Psoas muscle (tissue), 7 donors: ENCODE measurements at regions not wholly inside any gene's neighbourhood (a gene's known extent, or its start where the extent isn't known, plus 50 kb on each side); places are given as distances from the start of the nearest gene placed in this dataset.

Source experiments
- ATAC-seq, 4 donors: fragments of 200-7000 bp; cut with Tn5 transposase; one replicate each; pipeline ENCODE4 v1.9.1; 2020; ENCODE audit warnings: moderate library complexity in 3 of 4, mild to moderate bottlenecking in 2 of 4
- DNase-seq, 2 donors: peaks; one replicate each; pipeline ENCODE4 v3.0.0-alpha.2; 2020
- H3K27ac ChIP-seq: fragments of 200-600 bp; one replicate; pipeline ENCODE4 v1.8.0; 2022
- H3K27me3 ChIP-seq, 3 donors: fragments of 200-600 bp in 1 of 3; one replicate each; pipeline versions ENCODE4 v1.6.1 to v1.8.0; 2013 to 2022; ENCODE audit warnings: low read length in 2 of 3, mild to moderate bottlenecking in 2 of 3, moderate library complexity in 1 of 3; ENCODE audit not compliant: insufficient read depth in 3 of 3
- H3K36me3 ChIP-seq, 2 donors: fragments of 200-600 bp in 1 of 2; one replicate each; pipeline versions ENCODE4 v1.6.1 to v1.8.0; 2013 to 2022; ENCODE audit warnings: low read depth in 1 of 2, mild to moderate bottlenecking in 1 of 2, moderate library complexity in 1 of 2; ENCODE audit not compliant: insufficient read depth in 1 of 2
- H3K4me1 ChIP-seq: fragments of 200-600 bp; one replicate; pipeline ENCODE4 v1.8.0; 2022
- H3K4me3 ChIP-seq: fragments of 200-600 bp; one replicate; pipeline ENCODE4 v1.8.0; 2022; ENCODE audit warnings: mild to moderate bottlenecking
- H3K9me3 ChIP-seq: fragments of 200-600 bp; one replicate; pipeline ENCODE4 v1.8.0; 2022
- WGBS, 3 donors: extraction: QIAGEN DNeasy Blood & Tissue Kit; methylation state at CpG; one replicate each; pipeline versions ENCODE4 v1.1.6 to v1.1.7; 2013; 5-methylcytosine and 5-hydroxymethylcytosine counted together
- intact Hi-C, 2 donors: fragments of 100-400 bp; cut with DNase I; formaldehyde crosslinking; loops; one replicate each; pipeline versions ENCODE4 v1.11.0 to v1.14.2; 2022
- TF ChIP-seq, protein P1 (sequence below): fragments of 200-600 bp; IDR thresholded peaks from one replicate; pipeline ENCODE4 v1.8.0; 2022; ENCODE audit warnings: antibody characterized with exemption
- donor health status: healthy with polysubstance abuse.
- donor health status: DM: no; HTN: no; CAD: no; lungs with moderate emphysema.
- donor health status: Bipolar disorder and iron deficiency.
- donor health status: healthy.
- donor health status: DM: yes; HTN: yes; CAD: no.
- donor health status: DM: no; HTN: no; CAD: no.
- donor health status: DM: yes; HTN: yes; CAD: no.

DNA sequence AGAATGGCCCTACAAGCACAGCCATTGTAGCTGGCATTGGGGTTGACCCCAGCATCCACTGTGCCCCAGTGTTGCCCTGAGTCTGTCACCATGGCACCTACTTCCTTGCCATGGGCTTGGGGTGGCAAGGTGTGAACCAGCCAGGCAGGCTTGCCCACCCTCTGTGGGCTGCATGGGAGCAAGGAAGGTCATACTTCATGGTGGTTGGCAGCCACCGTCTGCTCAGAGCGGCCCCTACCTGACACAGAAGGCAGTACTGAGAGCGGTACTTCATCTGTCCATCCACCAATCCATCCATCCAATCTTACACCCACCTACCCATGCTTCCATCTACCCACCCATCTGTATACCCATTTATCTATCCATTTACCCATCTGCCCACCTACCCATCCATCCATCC lies 160.1 kb downstream of the KIF26A start:
- intact Hi-C loops, result no loop called here
- no peak overlapping the region for H3K4me3 ChIP-seq
- H3K27ac ChIP-seq, result no peak overlapping the region
- no peaks in the 10 kb centered on the region for H3K36me3 ChIP-seq
- H3K4me1 ChIP-seq, result no peaks in the 10 kb centered on the region
- peak in 1 of 2 donors; percentile 1 for DNase-seq
- 91 to 100% (median 97%) methylated on average over 1 to 3 of the region's 3 CpGs for WGBS, 3 donors
- TF ChIP-seq, protein P1, sequence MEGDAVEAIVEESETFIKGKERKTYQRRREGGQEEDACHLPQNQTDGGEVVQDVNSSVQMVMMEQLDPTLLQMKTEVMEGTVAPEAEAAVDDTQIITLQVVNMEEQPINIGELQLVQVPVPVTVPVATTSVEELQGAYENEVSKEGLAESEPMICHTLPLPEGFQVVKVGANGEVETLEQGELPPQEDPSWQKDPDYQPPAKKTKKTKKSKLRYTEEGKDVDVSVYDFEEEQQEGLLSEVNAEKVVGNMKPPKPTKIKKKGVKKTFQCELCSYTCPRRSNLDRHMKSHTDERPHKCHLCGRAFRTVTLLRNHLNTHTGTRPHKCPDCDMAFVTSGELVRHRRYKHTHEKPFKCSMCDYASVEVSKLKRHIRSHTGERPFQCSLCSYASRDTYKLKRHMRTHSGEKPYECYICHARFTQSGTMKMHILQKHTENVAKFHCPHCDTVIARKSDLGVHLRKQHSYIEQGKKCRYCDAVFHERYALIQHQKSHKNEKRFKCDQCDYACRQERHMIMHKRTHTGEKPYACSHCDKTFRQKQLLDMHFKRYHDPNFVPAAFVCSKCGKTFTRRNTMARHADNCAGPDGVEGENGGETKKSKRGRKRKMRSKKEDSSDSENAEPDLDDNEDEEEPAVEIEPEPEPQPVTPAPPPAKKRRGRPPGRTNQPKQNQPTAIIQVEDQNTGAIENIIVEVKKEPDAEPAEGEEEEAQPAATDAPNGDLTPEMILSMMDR, result no peak
- peaks cover 0 to 27% (median 9%) of the 10 kb centered on the region in 3 donors for H3K27me3 ChIP-seq
- ATAC-seq, result no peak
- H3K9me3 ChIP-seq, result no peaks in the 10 kb centered on the region

DNA sequence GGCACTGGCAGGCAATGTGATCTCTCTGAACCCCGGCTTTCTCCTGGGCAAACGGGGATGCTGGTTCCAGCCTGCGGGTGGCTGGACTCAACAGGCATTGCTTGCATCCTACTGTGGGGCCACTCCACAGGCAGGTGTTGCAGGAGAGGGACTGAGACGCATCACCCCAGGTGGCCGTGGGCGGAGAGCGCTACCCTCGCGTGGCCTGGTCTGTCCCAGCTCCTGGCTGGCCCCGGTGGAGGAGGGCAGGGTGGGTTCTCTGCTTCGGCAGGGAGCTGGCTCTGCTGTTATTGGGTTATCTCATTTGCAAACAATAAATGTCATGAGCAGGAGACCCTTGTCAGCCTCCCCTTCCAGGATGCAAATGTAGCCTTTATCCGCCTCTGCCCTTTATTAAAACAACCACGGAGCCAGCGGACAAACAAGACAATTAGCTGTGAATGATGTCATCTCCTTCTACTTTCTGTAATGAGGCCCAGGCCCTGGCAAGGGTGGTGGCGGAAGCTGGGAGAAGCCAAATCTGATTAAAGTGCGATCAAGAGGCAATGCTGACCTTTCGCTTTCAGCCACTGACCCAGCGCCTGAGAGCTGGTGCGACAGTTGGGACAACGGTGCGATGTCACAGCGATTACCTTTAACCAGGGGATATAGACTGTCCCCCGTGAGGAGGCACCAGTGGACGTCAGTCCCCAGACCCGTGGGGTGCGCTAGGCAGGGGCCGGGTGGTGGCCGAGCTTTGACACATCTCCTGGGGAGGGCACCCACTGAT lies 161.8 kb downstream of the KIF26A start:
- no peak overlapping the region for H3K4me3 ChIP-seq
- no peak overlapping the region for H3K27ac ChIP-seq
- 57 to 66% (median 63%) methylated on average over 28 of the region's 28 CpGs for WGBS, 3 donors
- DNase-seq (peak in 1 of 2 donors; percentile 60), ATAC-seq (no peak)
- intact Hi-C loops, result no loop called here
- H3K4me1 ChIP-seq, result no peaks in the 10 kb centered on the region
- peaks cover 0 to 21% (median 0%) of the 10 kb centered on the region in 3 donors for H3K27me3 ChIP-seq
- no peaks in the 10 kb centered on the region for H3K36me3 ChIP-seq
- H3K9me3 ChIP-seq, result no peaks in the 10 kb centered on the region
- TF ChIP-seq, protein P1, result no peak

DNA sequence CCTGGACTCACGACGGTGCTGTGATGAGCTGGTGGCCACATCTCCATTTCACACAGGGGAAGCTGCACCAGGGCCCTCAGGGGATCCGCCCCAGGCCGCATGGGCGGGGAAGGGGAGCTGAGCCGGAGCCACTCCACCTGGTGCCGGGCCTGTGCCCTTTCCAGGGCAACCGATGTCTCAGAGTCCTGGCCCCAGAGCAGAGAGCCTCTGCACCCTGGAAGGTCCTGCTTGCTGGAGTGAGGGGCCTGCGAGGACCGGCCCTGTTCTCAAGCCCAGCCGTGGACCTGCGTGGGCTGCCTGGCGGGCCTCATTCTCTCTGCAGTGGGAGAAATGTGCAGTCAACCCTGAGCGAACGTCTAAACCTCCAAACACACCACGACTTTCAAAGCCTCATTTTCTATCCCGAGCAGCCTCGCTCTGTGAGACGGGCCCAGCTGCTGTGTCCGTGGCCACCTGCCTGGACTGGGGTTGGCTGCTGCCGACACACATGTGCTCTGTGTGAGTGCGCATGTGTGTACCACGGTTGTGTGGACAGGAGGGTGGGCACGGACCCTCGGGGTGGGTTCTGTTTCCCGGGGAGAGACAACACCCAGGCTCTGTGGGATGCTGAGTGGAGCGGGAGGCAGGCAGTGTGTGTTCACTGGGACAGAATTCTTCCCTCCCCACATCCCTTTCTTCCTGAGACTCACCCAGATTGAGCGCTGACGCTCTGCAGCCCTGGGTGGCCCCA lies 163.5 kb downstream of the KIF26A start:
- 39 to 57% (median 43%) methylated on average over 29 of the region's 29 CpGs for WGBS, 3 donors
- no peaks in the 10 kb centered on the region for H3K36me3 ChIP-seq
- H3K27ac ChIP-seq, result no peak overlapping the region
- ATAC-seq, result no peak
- no peaks in the 10 kb centered on the region for H3K4me1 ChIP-seq
- peaks cover 0 to 21% (median 0%) of the 10 kb centered on the region in 3 donors for H3K27me3 ChIP-seq
- no peaks in the 10 kb centered on the region for H3K9me3 ChIP-seq
- intact Hi-C loops, result no loop called here
- TF ChIP-seq, protein P1, result no peak
- H3K4me3 ChIP-seq, result no peak overlapping the region
- DNase-seq, result peak in 1 of 2 donors; percentile 41

DNA sequence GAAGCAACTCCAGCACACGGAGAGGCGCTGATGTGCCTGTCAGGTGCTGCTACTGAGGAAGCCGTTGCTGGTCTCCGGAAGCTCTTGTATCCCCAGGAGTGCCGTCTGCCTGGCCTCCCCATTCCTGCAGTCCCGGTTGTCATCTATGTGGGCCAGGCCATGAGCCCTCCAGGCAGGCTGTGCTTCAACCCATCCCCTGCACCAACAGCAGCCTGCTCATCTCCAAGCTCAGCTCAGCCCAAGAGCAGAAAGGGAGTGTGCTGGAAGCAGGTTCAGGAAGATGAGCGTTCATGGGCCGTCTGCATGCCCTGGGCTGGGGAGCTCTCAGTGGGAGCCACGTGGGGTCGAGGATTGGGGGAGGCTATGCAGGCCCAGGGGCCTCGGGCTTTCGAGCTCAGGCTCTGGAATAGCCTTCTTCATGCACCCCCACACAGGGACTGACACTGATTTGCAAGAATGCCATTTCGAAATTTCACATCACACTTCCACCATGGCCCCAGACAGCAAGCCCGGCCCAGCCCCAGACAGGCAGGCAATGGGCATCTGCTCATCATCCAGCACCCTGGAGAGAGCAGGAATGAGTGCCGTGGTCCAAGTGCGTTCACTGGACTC lies 164.5 kb downstream of the KIF26A start:
- DNase-seq (peak in 1 of 2 donors; percentile 28), ATAC-seq (no peak)
- Histone ChIP-seq H3K36me3 (no peaks in the 10 kb centered on the region), H3K4me1 (no peaks in the 10 kb centered on the region), H3K9me3 (no peaks in the 10 kb centered on the region), H3K27ac (no peak overlapping the region), H3K27me3 (peaks cover 0 to 21% (median 3%) of the 10 kb centered on the region in 3 donors), H3K4me3 (no peak overlapping the region)
- TF ChIP-seq, protein P1, result no peak
- 76 to 85% (median 79%) methylated on average over 16 of the region's 16 CpGs for WGBS, 3 donors
- intact Hi-C loops, result no loop called here
